ENCODE measurements at regions not wholly inside any gene's neighbourhood (a gene's known extent, or its start where the extent isn't known, plus 50 kb on each side); places are given as distances from the start of the nearest gene placed in this dataset.
"Not testable (repeated sequence)": the region's sequence is repeated elsewhere in the genome, so short reads cannot be mapped to it uniquely, and the experiment has no call there.

DNA sequence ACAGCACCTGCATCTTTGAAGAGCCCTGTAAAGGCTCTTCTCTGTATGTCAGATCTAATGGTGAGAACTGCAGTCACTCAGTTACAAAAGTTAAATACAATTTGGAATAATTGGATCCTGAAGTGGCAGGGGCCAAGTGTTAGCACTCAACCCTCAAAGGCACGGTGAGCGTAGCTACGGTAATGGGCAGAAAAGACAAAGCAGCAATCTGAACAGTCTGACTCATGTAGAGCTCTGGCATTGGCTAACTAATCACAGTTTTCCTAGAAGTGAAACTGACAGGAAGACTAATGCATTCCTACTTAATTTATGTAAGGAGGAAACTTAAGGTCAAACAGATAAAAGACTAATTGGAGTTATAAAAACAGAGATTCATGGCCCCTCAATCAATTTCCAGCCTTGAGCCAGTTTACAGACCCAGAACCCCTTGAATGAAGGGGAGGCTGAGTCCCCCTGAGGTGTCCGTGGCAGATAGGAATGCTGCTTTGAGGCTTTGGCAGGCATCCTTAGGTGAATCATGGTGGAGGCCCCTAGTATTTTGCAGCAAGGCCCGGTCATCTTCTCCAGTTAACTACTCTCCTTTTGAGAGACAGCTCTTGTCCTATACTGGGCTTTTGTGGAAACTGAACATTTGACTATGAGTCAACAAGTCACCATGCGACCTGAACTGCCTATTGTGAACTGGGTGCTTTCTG, 450.7 kb downstream of the ZNF33B start:
- ATAC-seq, result not testable (repeated sequence)

DNA sequence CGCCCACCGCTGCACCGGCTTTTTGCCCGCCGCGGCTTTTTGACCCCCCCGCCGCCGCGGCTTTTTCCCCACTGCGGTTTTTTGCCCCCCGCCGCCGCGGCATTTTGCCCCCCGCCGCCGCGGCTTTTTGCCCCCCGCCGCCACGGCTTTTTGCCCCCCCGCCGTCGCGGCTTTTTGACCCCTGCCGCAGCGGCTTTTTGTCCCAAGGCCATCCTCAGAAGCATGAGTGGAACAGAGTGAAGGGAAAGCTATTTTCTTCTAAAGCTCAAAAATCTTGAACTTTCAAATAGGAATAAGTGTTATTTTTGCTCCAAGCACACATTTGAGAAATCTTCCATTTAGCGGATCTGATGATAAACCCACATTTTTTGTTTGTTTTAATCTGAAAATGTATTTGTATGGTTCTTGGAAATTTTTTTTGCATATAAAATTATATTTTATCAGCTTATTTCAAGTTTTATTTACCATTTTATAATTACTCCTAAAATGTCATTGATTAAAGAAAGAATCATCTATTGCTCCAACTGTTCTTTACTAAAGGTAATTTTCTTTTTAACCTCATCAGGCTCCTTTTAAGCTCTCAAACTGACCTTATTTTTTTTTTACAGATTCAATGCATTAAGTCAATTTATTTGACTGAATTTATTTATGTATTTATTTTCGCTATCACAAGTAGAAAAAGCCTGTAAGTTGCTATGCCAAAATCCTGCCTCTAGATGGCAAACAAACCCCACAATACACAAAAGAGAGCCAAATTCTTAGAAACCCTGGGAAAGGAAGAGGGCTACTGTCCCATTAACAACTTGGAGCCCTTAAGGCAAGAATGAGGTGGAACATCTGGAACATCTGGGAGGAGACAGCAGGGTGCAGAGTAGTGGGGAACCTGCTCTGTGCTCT, 460.3 kb downstream of the ZNF33B start:
- not testable (repeated sequence) for ATAC-seq

DNA sequence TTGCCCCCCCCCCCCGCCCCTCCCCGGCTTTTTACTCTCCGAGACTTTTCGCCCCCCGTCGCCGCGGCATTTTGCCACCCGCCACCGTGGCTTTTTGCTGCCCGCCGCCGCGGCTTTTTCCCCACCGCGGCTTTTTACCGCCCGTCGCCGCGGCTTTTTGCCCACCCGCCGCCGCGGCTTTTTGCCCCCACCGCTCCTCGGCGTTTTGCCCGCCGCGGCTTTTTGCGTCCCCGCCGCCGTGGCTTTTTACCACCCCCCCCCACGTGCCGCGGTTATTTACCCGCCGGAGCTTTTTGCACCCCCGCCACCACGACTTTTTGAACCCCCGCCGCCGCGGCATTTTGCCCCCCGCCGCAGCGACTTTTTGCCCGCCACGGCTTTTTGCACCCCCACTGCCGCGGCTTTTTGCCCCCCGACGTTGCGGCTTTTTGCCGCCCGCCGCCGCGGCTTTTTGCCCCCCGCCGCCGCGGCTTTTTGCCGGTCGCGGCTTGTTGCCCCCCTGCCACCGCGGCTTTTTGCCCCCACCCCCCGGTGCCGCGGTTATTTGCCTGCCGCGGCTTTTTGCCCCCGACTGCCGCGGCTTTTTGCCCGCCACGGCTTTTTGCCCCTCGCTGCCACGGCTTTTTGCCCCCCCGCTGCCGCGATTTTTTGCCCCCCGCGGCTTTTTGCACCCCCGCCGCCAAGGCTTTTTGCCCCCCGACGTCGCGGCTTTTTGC, 461.1 kb downstream of the ZNF33B start:
- no peak for ATAC-seq
- TF ChIP-seq, protein P1, sequence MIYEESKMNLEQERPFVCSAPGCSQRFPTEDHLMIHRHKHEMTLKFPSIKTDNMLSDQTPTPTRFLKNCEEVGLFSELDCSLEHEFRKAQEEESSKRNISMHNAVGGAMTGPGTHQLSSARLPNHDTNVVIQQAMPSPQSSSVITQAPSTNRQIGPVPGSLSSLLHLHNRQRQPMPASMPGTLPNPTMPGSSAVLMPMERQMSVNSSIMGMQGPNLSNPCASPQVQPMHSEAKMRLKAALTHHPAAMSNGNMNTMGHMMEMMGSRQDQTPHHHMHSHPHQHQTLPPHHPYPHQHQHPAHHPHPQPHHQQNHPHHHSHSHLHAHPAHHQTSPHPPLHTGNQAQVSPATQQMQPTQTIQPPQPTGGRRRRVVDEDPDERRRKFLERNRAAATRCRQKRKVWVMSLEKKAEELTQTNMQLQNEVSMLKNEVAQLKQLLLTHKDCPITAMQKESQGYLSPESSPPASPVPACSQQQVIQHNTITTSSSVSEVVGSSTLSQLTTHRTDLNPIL (CRISPR knock-in tag; IDR thresholded peaks at IDR 0.05; ENCODE audit: low read depth), result no peak
- no peak for TF ChIP-seq ZNF565 (CRISPR knock-in tag; conservative IDR thresholded peaks at IDR 0.05; ENCODE audit: low read depth)
- TF ChIP-seq OSR1 (CRISPR knock-in tag; IDR thresholded peaks at IDR 0.05), result no peak
- no peak for TF ChIP-seq ESRRG (CRISPR knock-in tag; IDR thresholded peaks at IDR 0.05)
- no peak for TF ChIP-seq ZFP3 (CRISPR knock-in tag; IDR thresholded peaks at IDR 0.05)

DNA sequence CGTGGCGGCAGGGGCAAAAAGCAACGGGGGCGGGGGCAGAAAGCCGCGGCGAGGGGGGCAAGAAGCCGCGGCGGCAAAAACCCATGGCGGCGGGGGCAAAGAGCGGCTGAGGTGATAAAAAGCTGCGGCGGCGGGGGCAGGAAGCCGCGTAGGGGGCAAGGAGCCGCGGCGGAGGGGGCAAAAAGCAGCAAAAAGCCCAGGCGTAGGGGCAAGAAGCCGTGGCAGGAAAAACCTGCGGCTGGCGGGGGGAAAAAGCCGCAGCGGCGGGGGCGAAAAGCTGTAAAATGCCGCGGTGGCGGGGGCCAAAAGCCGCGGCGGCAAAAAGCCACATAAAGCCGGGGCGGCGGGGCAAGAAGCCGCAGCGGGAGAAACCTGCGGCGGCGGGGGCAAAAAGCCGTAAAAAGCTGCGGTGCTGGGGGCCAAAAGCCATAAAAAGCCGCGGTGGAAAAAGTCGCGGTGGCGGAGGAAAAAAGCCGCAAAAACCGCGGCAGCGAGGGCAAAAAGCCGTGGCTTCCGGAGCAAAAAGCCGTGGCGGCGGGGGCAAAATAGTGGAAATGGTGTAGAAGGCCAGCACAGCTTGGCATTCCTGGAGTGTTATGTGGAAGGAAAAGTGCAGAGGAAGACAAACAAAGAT, 487.8 kb downstream of the ZNF33B start:
- TF ChIP-seq ZC3H10 (CRISPR knock-in tag; IDR thresholded peaks at IDR 0.05) (no peak), ISL1 (CRISPR knock-in tag; IDR thresholded peaks at IDR 0.05) (no peak), ZFP30 (CRISPR knock-in tag; IDR thresholded peaks at IDR 0.05) (no peak), ZNF70 (CRISPR knock-in tag; IDR thresholded peaks at IDR 0.05) (no peak)
- no peak for ATAC-seq

DNA sequence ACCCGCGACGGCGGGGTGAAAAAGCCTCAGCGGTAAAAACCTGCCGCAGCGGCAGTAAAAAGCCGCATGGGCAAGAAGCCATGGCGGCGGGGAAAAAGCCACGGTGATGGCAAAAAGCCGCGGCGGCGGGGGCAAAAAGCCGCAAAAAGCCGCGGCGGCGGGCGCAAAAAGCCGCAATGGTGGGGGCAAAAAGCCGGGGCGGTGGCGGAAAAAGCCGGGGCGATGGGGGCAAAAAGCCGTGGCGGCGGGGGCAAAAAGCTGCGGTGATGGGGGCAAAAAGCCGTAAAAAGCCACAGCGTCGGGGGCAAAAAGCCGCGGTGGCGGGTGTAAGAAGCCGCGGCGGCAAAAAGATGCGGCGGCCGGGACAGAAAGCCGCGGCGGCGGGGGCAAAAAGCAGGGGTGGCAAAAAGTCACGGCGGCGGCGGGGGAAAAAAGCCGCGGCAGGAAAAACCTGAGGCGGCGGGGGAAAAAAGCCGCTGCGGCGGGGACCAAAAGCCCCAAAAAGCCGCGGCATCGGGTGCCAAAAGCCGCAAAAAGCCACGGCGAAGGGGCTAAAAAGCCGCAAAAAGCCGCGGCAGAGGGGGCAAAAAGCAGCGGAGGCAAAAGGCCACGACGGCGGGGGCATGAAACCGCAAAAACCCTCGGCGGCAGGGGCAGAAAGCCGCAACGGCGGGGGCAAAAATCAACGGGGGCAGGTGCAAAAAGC, 488.5 kb downstream of the ZNF33B start:
- no peak for ATAC-seq
- TF ChIP-seq ZNF565 (CRISPR knock-in tag; conservative IDR thresholded peaks at IDR 0.05; ENCODE audit: low read depth), result no peak
- TF ChIP-seq, protein P2, sequence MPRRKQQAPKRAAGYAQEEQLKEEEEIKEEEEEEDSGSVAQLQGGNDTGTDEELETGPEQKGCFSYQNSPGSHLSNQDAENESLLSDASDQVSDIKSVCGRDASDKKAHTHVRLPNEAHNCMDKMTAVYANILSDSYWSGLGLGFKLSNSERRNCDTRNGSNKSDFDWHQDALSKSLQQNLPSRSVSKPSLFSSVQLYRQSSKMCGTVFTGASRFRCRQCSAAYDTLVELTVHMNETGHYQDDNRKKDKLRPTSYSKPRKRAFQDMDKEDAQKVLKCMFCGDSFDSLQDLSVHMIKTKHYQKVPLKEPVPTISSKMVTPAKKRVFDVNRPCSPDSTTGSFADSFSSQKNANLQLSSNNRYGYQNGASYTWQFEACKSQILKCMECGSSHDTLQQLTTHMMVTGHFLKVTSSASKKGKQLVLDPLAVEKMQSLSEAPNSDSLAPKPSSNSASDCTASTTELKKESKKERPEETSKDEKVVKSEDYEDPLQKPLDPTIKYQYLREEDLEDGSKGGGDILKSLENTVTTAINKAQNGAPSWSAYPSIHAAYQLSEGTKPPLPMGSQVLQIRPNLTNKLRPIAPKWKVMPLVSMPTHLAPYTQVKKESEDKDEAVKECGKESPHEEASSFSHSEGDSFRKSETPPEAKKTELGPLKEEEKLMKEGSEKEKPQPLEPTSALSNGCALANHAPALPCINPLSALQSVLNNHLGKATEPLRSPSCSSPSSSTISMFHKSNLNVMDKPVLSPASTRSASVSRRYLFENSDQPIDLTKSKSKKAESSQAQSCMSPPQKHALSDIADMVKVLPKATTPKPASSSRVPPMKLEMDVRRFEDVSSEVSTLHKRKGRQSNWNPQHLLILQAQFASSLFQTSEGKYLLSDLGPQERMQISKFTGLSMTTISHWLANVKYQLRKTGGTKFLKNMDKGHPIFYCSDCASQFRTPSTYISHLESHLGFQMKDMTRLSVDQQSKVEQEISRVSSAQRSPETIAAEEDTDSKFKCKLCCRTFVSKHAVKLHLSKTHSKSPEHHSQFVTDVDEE (CRISPR knock-in tag; IDR thresholded peaks at IDR 0.05), result no peak
- no peak for TF ChIP-seq TCF4 (CRISPR knock-in tag; IDR thresholded peaks at IDR 0.05; ENCODE audit: borderline replicate concordance)
- TF ChIP-seq ISL1 (CRISPR knock-in tag; IDR thresholded peaks at IDR 0.05), result no peak
- no peak for TF ChIP-seq OSR1 (CRISPR knock-in tag; IDR thresholded peaks at IDR 0.05)
- no peak for TF ChIP-seq CSDC2 (CRISPR knock-in tag; IDR thresholded peaks at IDR 0.05)

DNA sequence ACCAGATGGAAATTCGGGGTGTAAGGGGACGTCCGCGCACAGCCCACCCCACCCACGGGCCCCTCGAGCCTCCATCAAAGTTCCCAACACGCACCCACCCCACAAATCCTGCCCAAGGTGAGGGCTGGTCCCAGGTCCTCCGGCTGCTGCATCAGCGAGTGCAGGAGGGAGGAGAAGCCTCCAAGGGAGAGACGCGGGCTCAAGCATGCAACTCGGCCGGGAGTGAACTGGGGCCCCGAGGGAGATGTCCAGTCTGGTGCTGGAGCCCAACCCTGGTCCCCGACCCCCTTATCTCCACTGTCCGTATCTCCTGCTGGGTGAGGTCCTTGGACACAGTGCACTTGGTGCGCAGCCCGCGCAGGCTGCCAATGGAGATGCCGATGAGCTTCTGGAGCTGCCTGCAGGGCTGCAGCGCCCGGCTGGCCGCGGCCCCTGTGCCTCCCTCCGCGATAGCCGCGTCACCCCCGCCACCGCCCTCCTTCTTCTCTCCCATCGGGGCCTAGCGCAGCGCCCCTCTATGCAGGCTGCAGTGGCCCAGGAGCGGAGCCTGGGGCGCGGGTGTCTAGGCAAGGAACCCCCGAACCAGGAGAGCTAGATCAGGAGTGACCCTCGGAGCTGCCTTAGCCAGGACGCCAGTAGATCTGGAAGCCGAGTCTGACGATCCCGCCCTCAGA, 489.2 kb downstream of the ZNF33B start:
- ATAC-seq, result no peak
- TF ChIP-seq SNAI2 (CRISPR knock-in tag; IDR thresholded peaks at IDR 0.05) (no peak), ESRRG (CRISPR knock-in tag; IDR thresholded peaks at IDR 0.05) (no peak), ISL1 (CRISPR knock-in tag; IDR thresholded peaks at IDR 0.05) (no peak), GLIS3 (CRISPR knock-in tag; IDR thresholded peaks at IDR 0.05) (no peak), ZNF8 (CRISPR knock-in tag; IDR thresholded peaks at IDR 0.05) (no peak), ZC3H10 (CRISPR knock-in tag; IDR thresholded peaks at IDR 0.05) (no peak), ZNF70 (CRISPR knock-in tag; IDR thresholded peaks at IDR 0.05) (no peak), TOX (CRISPR knock-in tag; IDR thresholded peaks at IDR 0.05; ENCODE audit: borderline replicate concordance) (no peak), ZFP3 (CRISPR knock-in tag; IDR thresholded peaks at IDR 0.05) (no peak), BACH2 (CRISPR knock-in tag; IDR thresholded peaks at IDR 0.05; ENCODE audit: borderline replicate concordance) (no peak), OSR1 (CRISPR knock-in tag; IDR thresholded peaks at IDR 0.05) (no peak)
- TF ChIP-seq, protein P1 (CRISPR knock-in tag; IDR thresholded peaks at IDR 0.05; ENCODE audit: low read depth), result no peak
- TF ChIP-seq, protein P3, sequence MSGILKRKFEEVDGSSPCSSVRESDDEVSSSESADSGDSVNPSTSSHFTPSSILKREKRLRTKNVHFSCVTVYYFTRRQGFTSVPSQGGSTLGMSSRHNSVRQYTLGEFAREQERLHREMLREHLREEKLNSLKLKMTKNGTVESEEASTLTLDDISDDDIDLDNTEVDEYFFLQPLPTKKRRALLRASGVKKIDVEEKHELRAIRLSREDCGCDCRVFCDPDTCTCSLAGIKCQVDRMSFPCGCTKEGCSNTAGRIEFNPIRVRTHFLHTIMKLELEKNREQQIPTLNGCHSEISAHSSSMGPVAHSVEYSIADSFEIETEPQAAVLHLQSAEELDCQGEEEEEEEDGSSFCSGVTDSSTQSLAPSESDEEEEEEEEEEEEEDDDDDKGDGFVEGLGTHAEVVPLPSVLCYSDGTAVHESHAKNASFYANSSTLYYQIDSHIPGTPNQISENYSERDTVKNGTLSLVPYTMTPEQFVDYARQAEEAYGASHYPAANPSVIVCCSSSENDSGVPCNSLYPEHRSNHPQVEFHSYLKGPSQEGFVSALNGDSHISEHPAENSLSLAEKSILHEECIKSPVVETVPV (CRISPR knock-in tag; IDR thresholded peaks at IDR 0.05), result no peak
- TF ChIP-seq, protein P4, sequence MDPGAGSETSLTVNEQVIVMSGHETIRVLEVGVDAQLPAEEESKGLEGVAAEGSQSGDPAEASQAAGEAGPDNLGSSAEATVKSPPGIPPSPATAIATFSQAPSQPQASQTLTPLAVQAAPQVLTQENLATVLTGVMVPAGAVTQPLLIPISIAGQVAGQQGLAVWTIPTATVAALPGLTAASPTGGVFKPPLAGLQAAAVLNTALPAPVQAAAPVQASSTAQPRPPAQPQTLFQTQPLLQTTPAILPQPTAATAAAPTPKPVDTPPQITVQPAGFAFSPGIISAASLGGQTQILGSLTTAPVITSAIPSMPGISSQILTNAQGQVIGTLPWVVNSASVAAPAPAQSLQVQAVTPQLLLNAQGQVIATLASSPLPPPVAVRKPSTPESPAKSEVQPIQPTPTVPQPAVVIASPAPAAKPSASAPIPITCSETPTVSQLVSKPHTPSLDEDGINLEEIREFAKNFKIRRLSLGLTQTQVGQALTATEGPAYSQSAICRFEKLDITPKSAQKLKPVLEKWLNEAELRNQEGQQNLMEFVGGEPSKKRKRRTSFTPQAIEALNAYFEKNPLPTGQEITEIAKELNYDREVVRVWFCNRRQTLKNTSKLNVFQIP (CRISPR knock-in tag; IDR thresholded peaks at IDR 0.05; ENCODE audit: borderline replicate concordance, low read depth), result no peak
